ENCODE measurements at regions not wholly inside any gene's neighbourhood (a gene's known extent, or its start where the extent isn't known, plus 50 kb on each side); places are given as distances from the start of the nearest gene placed in this dataset.

DNA sequence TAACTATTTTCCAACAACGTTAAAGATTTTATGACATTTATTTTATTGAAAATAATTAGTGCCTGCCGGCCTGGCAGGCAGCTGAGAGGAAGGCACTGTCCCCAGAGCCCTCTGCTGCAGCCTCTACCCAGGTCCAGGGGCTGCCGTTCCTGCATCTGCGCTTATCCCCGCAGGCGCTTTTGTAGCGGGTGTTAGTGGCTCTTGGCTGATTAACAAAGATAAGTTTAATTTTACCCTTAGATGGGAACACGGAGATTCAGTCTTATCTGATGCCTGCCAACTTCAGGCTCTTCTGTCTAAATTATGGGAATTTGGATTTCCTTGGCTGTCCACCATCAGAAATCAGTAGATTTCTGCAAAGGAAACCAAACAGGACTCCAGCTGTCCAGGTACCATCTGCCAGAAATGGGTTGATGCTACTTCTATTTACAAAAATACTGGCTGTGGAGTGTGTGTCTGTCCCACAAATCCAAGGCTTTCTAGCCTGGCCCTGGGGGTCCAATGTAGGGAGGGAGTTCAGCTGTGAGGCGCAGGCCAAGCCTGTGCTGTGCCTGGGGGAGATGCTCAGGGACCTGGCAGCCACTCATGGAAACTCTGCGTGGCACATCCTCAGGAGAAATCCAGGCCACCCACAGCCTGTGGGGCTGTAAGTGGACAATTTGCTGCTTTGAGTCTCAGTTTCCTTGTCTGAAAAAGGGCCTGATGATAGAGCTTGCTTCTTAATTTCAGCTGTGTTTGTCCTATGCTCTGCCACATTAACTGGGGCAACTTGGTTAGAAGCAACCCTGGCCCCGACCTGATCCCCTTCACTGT, 62.0 kb upstream of the IGFBP3 start:
- TF ChIP-seq, protein P1, sequence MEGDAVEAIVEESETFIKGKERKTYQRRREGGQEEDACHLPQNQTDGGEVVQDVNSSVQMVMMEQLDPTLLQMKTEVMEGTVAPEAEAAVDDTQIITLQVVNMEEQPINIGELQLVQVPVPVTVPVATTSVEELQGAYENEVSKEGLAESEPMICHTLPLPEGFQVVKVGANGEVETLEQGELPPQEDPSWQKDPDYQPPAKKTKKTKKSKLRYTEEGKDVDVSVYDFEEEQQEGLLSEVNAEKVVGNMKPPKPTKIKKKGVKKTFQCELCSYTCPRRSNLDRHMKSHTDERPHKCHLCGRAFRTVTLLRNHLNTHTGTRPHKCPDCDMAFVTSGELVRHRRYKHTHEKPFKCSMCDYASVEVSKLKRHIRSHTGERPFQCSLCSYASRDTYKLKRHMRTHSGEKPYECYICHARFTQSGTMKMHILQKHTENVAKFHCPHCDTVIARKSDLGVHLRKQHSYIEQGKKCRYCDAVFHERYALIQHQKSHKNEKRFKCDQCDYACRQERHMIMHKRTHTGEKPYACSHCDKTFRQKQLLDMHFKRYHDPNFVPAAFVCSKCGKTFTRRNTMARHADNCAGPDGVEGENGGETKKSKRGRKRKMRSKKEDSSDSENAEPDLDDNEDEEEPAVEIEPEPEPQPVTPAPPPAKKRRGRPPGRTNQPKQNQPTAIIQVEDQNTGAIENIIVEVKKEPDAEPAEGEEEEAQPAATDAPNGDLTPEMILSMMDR (IDR thresholded peaks at IDR 0.05; ENCODE audit: insufficient read depth, low read depth, low read length), result no peak
- TF ChIP-seq EZH2 (IDR thresholded peaks at IDR 0.05; ENCODE audit: insufficient read depth, low read length), result no peak
